Activated CD8-positive, alpha-beta T cell treated with anti-CD3 and anti-CD28 coated beads for 36 hours (primary cell): ENCODE measurements at regions not wholly inside any gene's neighbourhood (a gene's known extent, or its start where the extent isn't known, plus 50 kb on each side); places are given as distances from the start of the nearest gene placed in this dataset.

ENCODE experiments used
- ATAC-seq: fragments of 200-7000 bp; cut with Tn5 transposase; one replicate; pipeline ENCODE4 v1.10.0; 2021; ENCODE audit warnings: mild to moderate bottlenecking, moderate library complexity
- CTCF ChIA-PET: fragments of 350-600 bp; sonication (Branson Sonifier 250); formaldehyde crosslinking; loops from one replicate; lab custom pipeline; 2021; ENCODE audit warnings: antibody characterized with exemption; lab: Charles Lee
- POLR2A ChIA-PET: fragments of 350-600 bp; sonication (Branson Sonifier 250); formaldehyde crosslinking; loops from one replicate; lab custom pipeline; 2021; ENCODE audit warnings: antibody characterized with exemption; lab: Charles Lee
- DNase-seq: peaks from one replicate; pipeline ENCODE4 v3.0.0-alpha.2; 2020
- H3K27ac Mint-ChIP-seq: one replicate; pipeline ENCODE4 v1.8.0; 2021; ENCODE audit warnings: mild to moderate bottlenecking, mixed read lengths
- H3K27me3 Mint-ChIP-seq: one replicate; pipeline ENCODE4 v1.8.0; 2021; ENCODE audit warnings: mixed read lengths
- H3K36me3 Mint-ChIP-seq: one replicate; pipeline ENCODE4 v1.8.0; 2021; ENCODE audit warnings: low read depth, mixed read lengths
- H3K4me1 Mint-ChIP-seq: one replicate; pipeline ENCODE4 v1.8.0; 2021; ENCODE audit warnings: low read depth, mixed read lengths
- H3K4me3 Mint-ChIP-seq: one replicate; pipeline ENCODE4 v1.8.0; 2021; ENCODE audit warnings: mild to moderate bottlenecking, moderate library complexity, mixed read lengths
- H3K9me3 Mint-ChIP-seq: one replicate; pipeline ENCODE4 v1.8.0; 2021; ENCODE audit warnings: mixed read lengths
- CTCF ChIP-seq: fragments of 200-600 bp; IDR thresholded peaks from one replicate; pipeline ENCODE4 v1.8.0; 2022; ENCODE audit warnings: antibody characterized with exemption, mild to moderate bottlenecking
- intact Hi-C: fragments of 100-400 bp; cut with micrococcal nuclease; formaldehyde crosslinking; loops from one replicate; pipeline ENCODE4 v1.10.0; 2022

DNA sequence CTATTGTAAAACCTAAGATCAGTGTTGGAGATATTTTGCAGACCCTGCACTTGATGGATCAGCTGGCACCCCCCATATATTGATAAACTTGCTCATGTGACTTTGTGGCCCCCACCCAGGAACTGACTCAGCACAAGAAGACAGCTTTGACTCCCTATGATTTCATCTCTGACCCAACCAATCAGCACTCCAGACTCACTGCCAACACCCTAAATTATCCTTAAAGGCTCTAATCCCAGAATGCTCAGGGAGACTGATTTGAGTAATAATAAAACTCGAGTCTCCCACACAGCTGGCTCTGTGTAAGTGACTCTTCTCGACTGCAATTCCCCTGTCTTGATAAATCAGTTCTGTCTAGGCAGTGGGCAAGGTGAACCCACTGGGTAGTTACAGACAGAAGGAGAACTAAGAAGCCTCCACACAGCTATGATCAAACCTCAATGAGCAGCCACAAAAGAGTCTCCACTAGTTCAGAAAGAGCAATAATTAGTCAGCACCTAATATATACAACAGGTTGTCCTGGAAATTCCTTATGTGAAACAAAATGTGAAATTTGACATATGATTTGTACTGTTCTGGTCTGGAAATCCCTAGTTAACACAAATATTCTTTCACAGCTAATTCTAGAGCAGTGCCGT is 52.2 kb downstream of the ACTL7B start:
- DNase-seq (no peak), ATAC-seq (no peak)
- intact Hi-C loops, result no loop called here
- Mint-ChIP-seq H3K4me1 (no peaks in the 10 kb centered on the region), H3K36me3 (no peaks in the 10 kb centered on the region), H3K27ac (no peak overlapping the region), H3K27me3 (no peaks in the 10 kb centered on the region), H3K4me3 (no peak overlapping the region), H3K9me3 (no peaks in the 10 kb centered on the region)
- ChIA-PET CTCF (no interaction called here), POLR2A (no interaction called here)
- no peak for TF ChIP-seq CTCF

DNA sequence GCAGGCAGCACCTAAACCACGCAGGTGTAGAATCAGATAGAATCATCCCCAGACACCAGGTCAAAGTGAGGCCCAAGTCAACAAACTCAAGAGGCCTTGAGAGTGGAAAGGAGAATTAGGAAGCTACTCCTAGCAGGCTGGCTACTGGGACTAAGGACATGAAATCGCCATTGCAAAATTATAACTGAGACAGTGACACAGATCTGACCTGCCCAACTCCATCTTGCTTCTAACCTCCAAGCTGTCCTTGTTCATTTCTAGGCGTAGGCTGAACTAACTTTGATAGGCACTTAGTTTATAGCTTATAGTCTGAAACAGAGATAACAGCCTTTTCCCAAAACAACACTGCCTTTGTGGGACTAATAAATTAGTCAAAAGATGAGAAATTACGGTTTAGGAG is 52.8 kb downstream of the ACTL7B start:
- Mint-ChIP-seq H3K36me3 (no peaks in the 10 kb centered on the region), H3K9me3 (no peaks in the 10 kb centered on the region), H3K27ac (no peak overlapping the region), H3K4me1 (no peaks in the 10 kb centered on the region), H3K4me3 (no peak overlapping the region), H3K27me3 (no peaks in the 10 kb centered on the region)
- ChIA-PET CTCF (no interaction called here), POLR2A (no interaction called here)
- intact Hi-C loops, result no loop called here
- no peak for DNase-seq
- ATAC-seq, result no peak
- no peak for TF ChIP-seq CTCF

- CTCF ChIA-PET, result no interaction called here
- H3K4me1 Mint-ChIP-seq, result no peaks in the 10 kb centered on the region
- POLR2A ChIA-PET, result no interaction called here
- ATAC-seq (no peak), DNase-seq (no peak)
- H3K36me3 Mint-ChIP-seq, result no peaks in the 10 kb centered on the region
- no peak for TF ChIP-seq CTCF
- H3K4me3 Mint-ChIP-seq, result no peak overlapping the region
- intact Hi-C loops, result no loop called here
- H3K9me3 Mint-ChIP-seq, result no peaks in the 10 kb centered on the region
- no peaks in the 10 kb centered on the region for H3K27me3 Mint-ChIP-seq
- no peak overlapping the region for H3K27ac Mint-ChIP-seq
Observed at GRCh38 chr9:108801949-108802348, 53.8 kb downstream of the ACTL7B start.

- CTCF ChIA-PET, result no interaction called here
- POLR2A ChIA-PET, result no interaction called here
- Mint-ChIP-seq H3K36me3 (no peaks in the 10 kb centered on the region), H3K9me3 (no peaks in the 10 kb centered on the region), H3K4me3 (no peak overlapping the region), H3K4me1 (no peaks in the 10 kb centered on the region), H3K27ac (no peak overlapping the region), H3K27me3 (no peaks in the 10 kb centered on the region)
- intact Hi-C loops, result no loop called here
- ATAC-seq (no peak), DNase-seq (no peak)
- no peak for TF ChIP-seq CTCF
Observed at GRCh38 chr9:108800632-108801099, 55.1 kb downstream of the ACTL7B start.

GRCh38 chr9:108793573-108793972 is 62.2 kb downstream of the ACTL7B start:
- no peak for TF ChIP-seq CTCF
- ATAC-seq, result no peak

More at GRCh38 chr9:108793573-108793972, 62.2 kb downstream of the ACTL7B start:
- ChIA-PET CTCF (no interaction called here), POLR2A (no interaction called here)
- no peaks in the 10 kb centered on the region for H3K4me1 Mint-ChIP-seq
- H3K27ac Mint-ChIP-seq, result no peak overlapping the region
- no peaks in the 10 kb centered on the region for H3K36me3 Mint-ChIP-seq
- DNase-seq, result no peak
- intact Hi-C loops, result no loop called here
- H3K9me3 Mint-ChIP-seq, result peaks cover 6% of the 10 kb centered on the region
- H3K27me3 Mint-ChIP-seq, result no peaks in the 10 kb centered on the region
- no peak overlapping the region for H3K4me3 Mint-ChIP-seq
